Hippocampal formation (tissue), 2 donors: ENCODE measurements at regions not wholly inside any gene's neighbourhood (a gene's known extent, or its start where the extent isn't known, plus 50 kb on each side); places are given as distances from the start of the nearest gene placed in this dataset.
"Not testable (repeated sequence)": the region's sequence is repeated elsewhere in the genome, so short reads cannot be mapped to it uniquely, and the experiment has no call there.

ENCODE experiments used
- DNase-seq, 2 donors: peaks; one replicate each; lab custom pipeline; 2025; lab: John Stamatoyannopoulos, UW

- no peak for DNase-seq
These were observed 141.4 kb upstream of the SERTAD2 start for GRCh38 chr2:64795024-64795592.

- DNase-seq, result no peak
These were observed 143.2 kb upstream of the SERTAD2 start for GRCh38 chr2:64796926-64797325.

- no peak for DNase-seq
These were observed 144.3 kb upstream of the SERTAD2 start for GRCh38 chr2:64797881-64798575.

- no peak for DNase-seq
These were observed 146.0 kb upstream of the SERTAD2 start for GRCh38 chr2:64799592-64800252.

GRCh38 chr2:64803776-64804175 is 150.1 kb upstream of the SERTAD2 start:
- no peak for DNase-seq

GRCh38 chr2:64804651-64805050 is 150.9 kb upstream of the SERTAD2 start:
- no peak for DNase-seq

GRCh38 chr2:64807417-64807816 is 153.7 kb upstream of the SERTAD2 start:
- DNase-seq, result no peak

- no peak for DNase-seq
These were observed 154.4 kb upstream of the SERTAD2 start for GRCh38 chr2:64808092-64808491.

- DNase-seq, result no peak
These were observed 155.0 kb upstream of the SERTAD2 start for GRCh38 chr2:64808754-64809153.

GRCh38 chr2:64809216-64809615 is 155.5 kb upstream of the SERTAD2 start:
- DNase-seq, result no peak

GRCh38 chr2:64812285-64812684 is 158.6 kb upstream of the SERTAD2 start:
- DNase-seq, result no peak

GRCh38 chr2:64814007-64814406 is 160.3 kb upstream of the SERTAD2 start:
- DNase-seq, result no peak

GRCh38 chr2:64816526-64816925 is 162.8 kb upstream of the SERTAD2 start:
- DNase-seq, result not testable (repeated sequence)

GRCh38 chr2:64817453-64817852 is 163.7 kb upstream of the SERTAD2 start:
- no peak for DNase-seq

GRCh38 chr2:64818664-64819060 is 164.9 kb upstream of the SERTAD2 start:
- DNase-seq, result no peak

GRCh38 chr2:64819361-64819760 is 165.6 kb upstream of the SERTAD2 start:
- no peak for DNase-seq

- no peak for DNase-seq
These were observed 166.3 kb upstream of the SERTAD2 start for GRCh38 chr2:64819774-64820688.

- no peak for DNase-seq
These were observed 167.2 kb upstream of the SERTAD2 start for GRCh38 chr2:64820901-64821300.

GRCh38 chr2:64823794-64824193 is 165.4 kb upstream of the SLC1A4 start:
- no peak for DNase-seq

GRCh38 chr2:64825831-64826491 is 163.2 kb upstream of the SLC1A4 start:
- no peak for DNase-seq

GRCh38 chr2:64826703-64827102 is 162.5 kb upstream of the SLC1A4 start:
- DNase-seq, result no peak

- DNase-seq, result no peak
These were observed 160.9 kb upstream of the SLC1A4 start for GRCh38 chr2:64828261-64828660.
